K562 (cell line): ENCODE measurements at regions not wholly inside any gene's neighbourhood (a gene's known extent, or its start where the extent isn't known, plus 50 kb on each side); places are given as distances from the start of the nearest gene placed in this dataset.

Experiments
- ATF2 ChIP-seq: sonication (generic); formaldehyde crosslinking; IDR thresholded peaks from 2 replicates; pipeline ENCODE4 v1.8.1; 2022; ENCODE audit warnings: missing genetic modification reagents
- ATF6 ChIP-seq: sonication (generic); formaldehyde crosslinking; IDR thresholded peaks from 2 replicates; pipeline ENCODE4 v1.4.0; 2020; ENCODE audit warnings: mild to moderate bottlenecking, missing genetic modification reagents
- BHLHE40 ChIP-seq: IDR thresholded peaks from 2 replicates; pipeline ENCODE4 v1.6.1; 2011; ENCODE audit warnings: low read length, improper control_type of control experiment
- CBFA2T2 ChIP-seq: fragments of 450-650 bp; conservative IDR thresholded peaks from 2 replicates; pipeline ENCODE4 v1.6.1; 2017; ENCODE audit warnings: mild to moderate bottlenecking
- CCNT2 ChIP-seq: IDR thresholded peaks from 2 replicates; pipeline ENCODE4 v1.6.1; 2011; ENCODE audit warnings: borderline replicate concordance, low read depth, mild to moderate bottlenecking, moderate library complexity, mixed read lengths, low read length; ENCODE audit not compliant: insufficient read length; ENCODE audit errors: extremely low read depth
- ETV1 ChIP-seq: fragments of 450-650 bp; conservative IDR thresholded peaks from 2 replicates; pipeline ENCODE4 v1.6.1; 2016; ENCODE audit warnings: missing genetic modification characterization, control low read depth, low read depth, missing compliant biosample characterization
- GATA2 ChIP-seq: sonication (generic); formaldehyde crosslinking; IDR thresholded peaks from 2 replicates; pipeline ENCODE4 v1.4.0; 2020; ENCODE audit warnings: mild to moderate bottlenecking, missing genetic modification reagents
- IRF2 ChIP-seq: sonication (generic); formaldehyde crosslinking; IDR thresholded peaks from 2 replicates; pipeline ENCODE4 v1.8.1; 2022; ENCODE audit warnings: mild to moderate bottlenecking, missing genetic modification reagents
- MYBL2 ChIP-seq, 2 experiments: fragments of 450-650 bp in 1 of 2; sonication (generic) in 1 of 2; formaldehyde crosslinking in 1 of 2; IDR thresholded peaks; 2 replicates each; pipeline versions ENCODE4 v1.6.1 to v1.8.1; 2017 to 2022; ENCODE audit warnings: borderline replicate concordance in 1 of 2, inconsistent platforms in 1 of 2, low read depth in 1 of 2, mild to moderate bottlenecking in 1 of 2, missing genetic modification reagents in 1 of 2, moderate library complexity in 1 of 2
- NFXL1 ChIP-seq: fragments of 450-650 bp; formaldehyde crosslinking; IDR thresholded peaks from 2 replicates; pipeline ENCODE4 v1.4.0; 2021; ENCODE audit warnings: mild to moderate bottlenecking
- U2AF2 ChIP-seq: fragments of 200-400 bp; formaldehyde crosslinking; optimal IDR thresholded peaks from 2 replicates; pipeline ENCODE3; 2017; ENCODE audit warnings: low read depth, mild to moderate bottlenecking, low read length
- YY1 ChIP-seq, 3 experiments: IDR thresholded peaks; 2 replicates each; pipeline ENCODE4 v1.6.1; 2011; ENCODE audit warnings: low read length in 2 of 3, mild to moderate bottlenecking in 2 of 3, moderate library complexity in 2 of 3, borderline replicate concordance in 1 of 3, control low read depth in 1 of 3, low read depth in 1 of 3; ENCODE audit not compliant: insufficient read depth in 3 of 3, insufficient replicate concordance in 2 of 3, control insufficient read depth in 1 of 3, insufficient read length in 1 of 3; ENCODE audit errors: extremely low read depth in 1 of 3
- ZBTB17 ChIP-seq: fragments of 450-650 bp; formaldehyde crosslinking; IDR thresholded peaks from 2 replicates; pipeline ENCODE4 v1.4.0; 2020; ENCODE audit warnings: mild to moderate bottlenecking
- ZNF134 ChIP-seq: fragments of 250-450 bp; sonication (Bioruptor Pico); conservative IDR thresholded peaks from 2 replicates; pipeline ENCODE4 v1.4.0; 2020
- ZNF217 ChIP-seq: sonication (generic); formaldehyde crosslinking; IDR thresholded peaks from 2 replicates; pipeline ENCODE4 v1.8.0; 2022; ENCODE audit warnings: mild to moderate bottlenecking, missing genetic modification reagents
- ZNF263 ChIP-seq: sonication (generic); formaldehyde crosslinking; IDR thresholded peaks from 2 replicates; pipeline ENCODE4 v1.8.0; 2022; ENCODE audit warnings: mild to moderate bottlenecking, missing genetic modification reagents, borderline replicate concordance
- ZNF507 ChIP-seq: conservative IDR thresholded peaks from 2 replicates; pipeline ENCODE4 v1.6.1; 2017; ENCODE audit warnings: missing genetic modification characterization, missing compliant biosample characterization
- ZNF668 ChIP-seq: fragments of 250-450 bp; sonication (Bioruptor Pico); IDR thresholded peaks from 2 replicates; pipeline ENCODE4 v1.8.0; 2022; ENCODE audit warnings: mild to moderate bottlenecking, inconsistent platforms
- ZNF717 ChIP-seq: fragments of 250-450 bp; sonication (Bioruptor Pico); IDR thresholded peaks from 2 replicates; pipeline ENCODE4 v1.5.0; 2021
- ZNF76 ChIP-seq: fragments of 250-450 bp; sonication (Bioruptor Pico); IDR thresholded peaks from 2 replicates; pipeline ENCODE4 v1.4.0; 2020; ENCODE audit warnings: mild to moderate bottlenecking, moderate library complexity, borderline replicate concordance
- ZNF764 ChIP-seq: fragments of 250-450 bp; sonication (Bioruptor Pico); IDR thresholded peaks from 2 replicates; pipeline ENCODE4 v1.4.0; 2020; ENCODE audit warnings: low read depth, mild to moderate bottlenecking, moderate library complexity
- ZZZ3 ChIP-seq: fragments of 450-650 bp; IDR thresholded peaks from 2 replicates; pipeline ENCODE4 v1.6.1; 2016; ENCODE audit warnings: antibody characterized with exemption, mild to moderate bottlenecking, moderate library complexity
- TF ChIP-seq, protein P1 (sequence below): IDR thresholded peaks from 2 replicates; pipeline ENCODE4 v1.6.1; 2011; ENCODE audit warnings: borderline replicate concordance, low read depth, mild to moderate bottlenecking, moderate library complexity, low read length; ENCODE audit not compliant: insufficient read depth, poor library complexity, severe bottlenecking

DNA sequence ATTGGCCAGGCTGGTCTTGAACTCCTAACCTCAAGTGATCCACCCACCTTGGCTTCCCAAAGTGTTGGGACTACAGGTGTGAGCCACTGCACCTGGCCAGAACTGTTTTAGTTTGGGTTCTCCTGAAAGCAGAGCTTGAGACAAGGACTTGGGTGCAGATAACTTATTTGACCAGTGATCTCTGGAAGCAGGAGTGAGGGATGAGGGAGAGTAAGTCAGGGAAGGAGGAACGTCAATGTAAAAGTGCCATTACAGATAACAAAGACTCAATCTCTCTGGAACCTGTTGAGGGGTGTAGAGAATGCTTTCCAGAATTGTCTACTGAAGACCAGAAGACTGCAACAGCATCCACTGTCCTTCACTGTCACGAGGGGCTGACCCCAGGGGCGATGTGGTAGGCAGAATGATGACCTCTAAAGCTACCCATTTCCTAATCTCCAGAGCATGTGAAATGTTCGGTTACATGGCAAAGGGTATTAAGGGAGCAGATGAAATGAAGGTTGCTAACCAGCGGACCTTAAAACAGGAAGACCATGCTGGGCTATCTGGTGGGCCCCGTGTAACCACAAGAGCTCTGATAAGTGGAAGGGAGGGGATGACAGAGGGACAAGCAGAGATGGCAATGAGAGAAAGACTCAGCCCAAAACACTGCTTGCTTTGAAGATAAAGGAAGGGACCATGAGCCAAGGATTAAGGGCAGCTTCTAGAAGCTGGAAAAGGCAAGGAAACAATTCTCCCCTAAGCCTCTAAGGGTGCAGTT is 207.8 kb downstream of the RBM19 start (continued):
- no peak for TF ChIP-seq ZNF217 (CRISPR knock-in tag)
- TF ChIP-seq ZNF764 (CRISPR knock-in tag): no peak
- TF ChIP-seq ZNF668 (CRISPR knock-in tag): no peak
- no peak for TF ChIP-seq ZNF717 (CRISPR knock-in tag)
- TF ChIP-seq BHLHE40: 0 out of 2 replicates have a peak, but pooled peaks have one; percentile 20
- no peak for TF ChIP-seq ZNF76 (CRISPR knock-in tag)
- TF ChIP-seq ATF6 (CRISPR knock-in tag): 0 out of 2 replicates have a peak, but pooled peaks have one; percentile 32
- TF ChIP-seq YY1 (IDR thresholded peaks at IDR 0.05; ENCODE audit: borderline replicate concordance in 1 of 3, control insufficient read depth in 1 of 3, extremely low read depth in 1 of 3, insufficient read depth in 3 of 3, insufficient read length in 1 of 3, insufficient replicate concordance in 2 of 3, low read depth in 1 of 3, low read length in 2 of 3): no peak
- TF ChIP-seq, protein P1, sequence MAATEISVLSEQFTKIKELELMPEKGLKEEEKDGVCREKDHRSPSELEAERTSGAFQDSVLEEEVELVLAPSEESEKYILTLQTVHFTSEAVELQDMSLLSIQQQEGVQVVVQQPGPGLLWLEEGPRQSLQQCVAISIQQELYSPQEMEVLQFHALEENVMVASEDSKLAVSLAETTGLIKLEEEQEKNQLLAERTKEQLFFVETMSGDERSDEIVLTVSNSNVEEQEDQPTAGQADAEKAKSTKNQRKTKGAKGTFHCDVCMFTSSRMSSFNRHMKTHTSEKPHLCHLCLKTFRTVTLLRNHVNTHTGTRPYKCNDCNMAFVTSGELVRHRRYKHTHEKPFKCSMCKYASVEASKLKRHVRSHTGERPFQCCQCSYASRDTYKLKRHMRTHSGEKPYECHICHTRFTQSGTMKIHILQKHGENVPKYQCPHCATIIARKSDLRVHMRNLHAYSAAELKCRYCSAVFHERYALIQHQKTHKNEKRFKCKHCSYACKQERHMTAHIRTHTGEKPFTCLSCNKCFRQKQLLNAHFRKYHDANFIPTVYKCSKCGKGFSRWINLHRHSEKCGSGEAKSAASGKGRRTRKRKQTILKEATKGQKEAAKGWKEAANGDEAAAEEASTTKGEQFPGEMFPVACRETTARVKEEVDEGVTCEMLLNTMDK: no peak
- TF ChIP-seq NFXL1 (CRISPR knock-in tag): no peak
- TF ChIP-seq IRF2: no peak
- TF ChIP-seq ZNF134 (CRISPR knock-in tag): peak; percentile 94
- no peak for TF ChIP-seq ATF2 (CRISPR knock-in tag)
- TF ChIP-seq MYBL2 (IDR thresholded peaks at IDR 0.05; ENCODE audit: low read depth): no peak
- no peak for TF ChIP-seq MYBL2 (CRISPR knock-in tag; IDR thresholded peaks at IDR 0.05; ENCODE audit: borderline replicate concordance)
- no peak for TF ChIP-seq ZNF507 (tag)
- peak; percentile 93 for TF ChIP-seq ZNF263 (CRISPR knock-in tag)
- peak; percentile 71 for TF ChIP-seq CBFA2T2
- no peak for TF ChIP-seq ETV1 (tag)
- no peak for TF ChIP-seq ZZZ3
- no peak for TF ChIP-seq ZBTB17 (CRISPR knock-in tag)
- no peak for TF ChIP-seq CCNT2
- no peak for TF ChIP-seq U2AF2
- TF ChIP-seq GATA2 (CRISPR knock-in tag): peak; percentile 58; the same call in 1 of the 2 replicates
